Esophagus (tissue), 2 donors: ENCODE measurements at regions not wholly inside any gene's neighbourhood (a gene's known extent, or its start where the extent isn't known, plus 50 kb on each side); places are given as distances from the start of the nearest gene placed in this dataset.

ENCODE experiments used
- H3K27ac ChIP-seq, 2 donors: one replicate each; pipeline ENCODE4 v1.5.1; 2013; ENCODE audit warnings: low read depth in 2 of 2, mild to moderate bottlenecking in 2 of 2, inconsistent platforms in 1 of 2, low read length in 1 of 2, moderate library complexity in 1 of 2
- H3K27me3 ChIP-seq, 2 donors: one replicate each; pipeline ENCODE4 v1.6.1; 2013; ENCODE audit warnings: low read length in 2 of 2, control low read depth in 1 of 2, mild to moderate bottlenecking in 1 of 2; ENCODE audit not compliant: insufficient read depth in 2 of 2, control insufficient read depth in 1 of 2
- H3K36me3 ChIP-seq, 2 donors: one replicate each; pipeline ENCODE4 v1.6.1; 2013; ENCODE audit warnings: low read length in 1 of 2; ENCODE audit not compliant: control insufficient read depth in 2 of 2, insufficient read depth in 2 of 2
- H3K4me1 ChIP-seq, 2 donors: one replicate each; pipeline ENCODE4 v1.6.1; 2013; ENCODE audit warnings: low read length in 1 of 2; ENCODE audit not compliant: control insufficient read depth in 2 of 2, insufficient read depth in 2 of 2
- H3K4me3 ChIP-seq, 2 donors: one replicate each; pipeline ENCODE4 v1.5.1; 2013; ENCODE audit warnings: low read length in 2 of 2, mild to moderate bottlenecking in 2 of 2, low read depth in 1 of 2, moderate library complexity in 1 of 2
- H3K9me3 ChIP-seq, 2 donors: one replicate each; pipeline ENCODE4 v1.6.1; 2013; ENCODE audit warnings: mild to moderate bottlenecking in 2 of 2, low read depth in 1 of 2, low read length in 1 of 2, moderate library complexity in 1 of 2; ENCODE audit not compliant: control insufficient read depth in 2 of 2, insufficient read depth in 1 of 2
- WGBS, 2 donors: extraction: QIAGEN DNeasy Blood & Tissue Kit; methylation state at CpG; one replicate each; pipeline ENCODE4 v1.1.7; 2013; 5-methylcytosine and 5-hydroxymethylcytosine counted together
- donor health status: healthy with polysubstance abuse.
- donor health status: Bipolar disorder and iron deficiency.

DNA sequence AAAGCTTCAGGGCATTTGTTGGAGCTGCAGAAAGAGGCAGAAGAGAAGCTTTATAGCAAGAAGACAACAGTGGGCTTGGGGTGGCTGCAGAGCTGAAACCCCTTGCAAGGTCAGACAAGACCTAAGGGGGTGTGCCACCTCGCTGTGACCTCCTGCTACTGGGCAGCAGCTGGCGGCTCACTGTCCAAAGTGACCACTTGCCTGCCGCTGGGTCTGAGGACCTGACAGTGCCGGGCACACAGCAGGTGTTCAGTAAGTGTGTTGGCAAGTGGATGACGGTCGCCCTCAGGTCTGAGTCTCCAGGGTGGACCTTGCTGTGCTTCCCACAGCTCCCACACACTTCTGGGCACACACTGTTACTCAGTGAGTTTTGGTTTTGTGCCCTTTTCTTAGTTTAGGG lies 336.5 kb downstream of the C16orf95 start:
- 73 to 74% methylated on average over 6 of the region's 6 CpGs for WGBS, 2 donors

DNA sequence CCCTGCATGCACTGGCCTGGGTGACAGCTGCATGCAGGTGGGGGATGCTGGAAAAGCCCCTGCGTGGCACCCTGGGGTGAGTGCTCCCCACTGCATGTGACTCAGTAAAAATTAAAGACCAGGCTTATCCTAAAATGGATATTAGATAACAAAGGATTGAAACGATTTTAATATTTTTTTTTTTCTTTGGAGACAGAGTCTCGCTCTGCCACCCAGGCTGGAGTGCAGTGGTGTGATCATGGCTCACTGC lies 334.9 kb downstream of the C16orf95 start:
- 66 to 71% methylated on average over 3 of the region's 3 CpGs for WGBS, 2 donors
- no peaks in the 10 kb centered on the region for H3K36me3 ChIP-seq

More for the DNA sequence above, 336.5 kb downstream of the C16orf95 start:
- Histone ChIP-seq H3K36me3 (no peaks in the 10 kb centered on the region), H3K9me3 (no peaks in the 10 kb centered on the region), H3K27me3 (no peaks in the 10 kb centered on the region), H3K4me1 (no peaks in the 10 kb centered on the region), H3K27ac (no peak overlapping the region), H3K4me3 (no peak overlapping the region)

DNA sequence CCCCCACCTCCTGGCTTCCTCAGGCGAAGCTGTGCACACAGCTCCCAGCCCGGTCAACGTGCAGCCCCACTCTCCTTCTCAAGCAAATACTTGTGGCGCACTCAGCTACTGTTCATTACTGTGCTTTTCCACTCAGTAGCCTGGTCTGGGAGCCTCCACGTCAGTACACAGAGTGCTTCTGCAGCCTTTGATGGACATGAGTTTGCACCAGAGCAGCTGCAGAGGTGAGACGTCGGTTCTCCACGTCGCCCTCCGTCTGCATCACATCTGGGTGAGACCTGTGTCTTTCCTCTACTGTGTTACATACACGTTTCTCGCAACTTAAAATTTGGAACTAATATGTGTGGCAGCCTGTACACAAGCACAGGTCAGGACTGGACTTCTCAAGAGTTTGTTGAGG lies 334.3 kb downstream of the C16orf95 start:
- 77 to 84% methylated on average over 12 of the region's 12 CpGs for WGBS, 2 donors
- H3K4me3 ChIP-seq: no peak overlapping the region

More for the DNA sequence above, 334.9 kb downstream of the C16orf95 start:
- Histone ChIP-seq H3K4me1 (no peaks in the 10 kb centered on the region), H3K4me3 (no peak overlapping the region), H3K9me3 (no peaks in the 10 kb centered on the region), H3K27ac (no peak overlapping the region), H3K27me3 (no peaks in the 10 kb centered on the region)

DNA sequence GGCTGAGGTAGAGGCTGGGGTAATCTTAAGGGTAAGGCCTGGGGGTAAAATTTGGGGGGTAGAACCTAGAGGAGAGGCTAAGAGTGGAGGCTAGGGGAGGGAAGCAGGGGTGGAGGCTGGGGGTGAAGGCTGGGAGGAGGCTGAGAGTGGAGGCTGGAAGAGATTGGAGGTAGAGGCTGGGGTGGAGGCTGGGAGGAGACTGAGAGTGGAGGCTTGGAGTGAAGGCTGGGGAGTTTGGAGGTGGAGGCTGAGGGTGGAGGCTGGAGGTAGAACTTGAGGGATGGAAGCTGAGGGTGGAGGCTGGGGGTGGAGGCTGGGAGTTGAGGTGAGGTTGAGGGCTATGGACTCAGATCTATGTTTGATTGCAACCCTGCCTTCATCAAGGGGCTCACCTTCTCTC lies 333.6 kb downstream of the C16orf95 start:
- Histone ChIP-seq H3K4me1 (no peaks in the 10 kb centered on the region), H3K36me3 (no peaks in the 10 kb centered on the region), H3K27ac (no peak overlapping the region), H3K9me3 (no peaks in the 10 kb centered on the region), H3K27me3 (no peaks in the 10 kb centered on the region), H3K4me3 (no peak overlapping the region)

More for the DNA sequence above, 334.3 kb downstream of the C16orf95 start:
- no peaks in the 10 kb centered on the region for H3K27me3 ChIP-seq
- H3K27ac ChIP-seq: no peak overlapping the region
- H3K36me3 ChIP-seq: no peaks in the 10 kb centered on the region
- H3K9me3 ChIP-seq: no peaks in the 10 kb centered on the region
- no peaks in the 10 kb centered on the region for H3K4me1 ChIP-seq

DNA sequence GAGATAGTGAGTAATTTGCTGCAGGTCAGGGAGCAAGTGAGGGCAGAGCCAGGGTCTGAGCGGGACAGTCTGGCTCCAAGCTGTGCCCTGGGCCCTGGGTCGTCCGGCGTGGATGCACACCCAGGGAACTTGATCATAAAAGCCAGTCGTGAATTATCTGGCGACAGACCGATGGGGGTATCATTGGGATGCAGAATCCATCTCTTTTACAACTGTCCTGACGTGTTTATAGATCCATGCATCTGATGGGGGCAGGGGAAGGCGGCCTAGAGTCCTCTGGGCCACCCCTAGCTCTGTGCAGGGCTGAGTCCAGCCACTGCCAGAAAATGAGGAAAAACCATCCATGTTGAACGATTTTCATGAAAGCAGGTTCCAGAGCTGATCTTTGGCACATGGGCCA lies 332.8 kb downstream of the C16orf95 start:
- 79 to 84% methylated on average over 10 of the region's 10 CpGs for WGBS, 2 donors
- Histone ChIP-seq H3K4me3 (no peak overlapping the region), H3K9me3 (no peaks in the 10 kb centered on the region), H3K27me3 (no peaks in the 10 kb centered on the region), H3K4me1 (no peaks in the 10 kb centered on the region), H3K36me3 (no peaks in the 10 kb centered on the region), H3K27ac (no peak overlapping the region)

DNA sequence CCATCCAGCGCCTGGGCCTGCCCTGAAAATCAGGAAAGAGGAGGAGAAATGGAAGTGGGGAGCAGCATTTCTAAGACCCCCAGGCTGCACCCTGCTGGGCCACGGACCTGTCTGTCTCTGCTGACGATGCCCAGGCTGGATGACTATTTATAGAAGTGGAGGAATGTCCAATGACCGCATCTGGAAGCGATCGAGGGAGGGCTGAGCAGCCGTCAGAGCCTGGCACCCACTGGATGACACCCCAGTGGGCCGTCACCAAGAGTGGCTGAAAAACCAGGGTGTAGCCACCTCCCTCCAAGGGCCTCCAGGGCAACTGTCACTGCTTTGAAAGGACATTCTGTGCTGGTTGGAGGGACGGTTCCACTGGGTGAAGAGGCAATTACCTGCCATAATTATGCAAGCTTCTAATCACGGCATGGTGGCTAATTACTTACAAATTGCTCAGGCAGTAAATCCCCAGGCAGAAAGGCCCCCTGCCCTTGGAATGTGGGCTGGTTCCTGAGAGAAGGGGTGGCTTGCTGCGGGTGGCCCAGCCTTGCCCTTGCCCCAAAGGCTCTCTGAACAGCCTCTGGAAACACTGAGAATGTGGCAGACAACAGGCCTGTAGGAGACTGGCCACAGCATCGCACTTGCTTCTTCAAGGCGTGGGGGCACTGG lies 332.1 kb downstream of the C16orf95 start:
- H3K27ac ChIP-seq: no peak overlapping the region
- no peaks in the 10 kb centered on the region for H3K36me3 ChIP-seq
- WGBS, 2 donors: 65 to 68% methylated on average over 13 of the region's 13 CpGs
- no peaks in the 10 kb centered on the region for H3K4me1 ChIP-seq
- no peaks in the 10 kb centered on the region for H3K9me3 ChIP-seq
- H3K4me3 ChIP-seq: no peak overlapping the region
- no peaks in the 10 kb centered on the region for H3K27me3 ChIP-seq

DNA sequence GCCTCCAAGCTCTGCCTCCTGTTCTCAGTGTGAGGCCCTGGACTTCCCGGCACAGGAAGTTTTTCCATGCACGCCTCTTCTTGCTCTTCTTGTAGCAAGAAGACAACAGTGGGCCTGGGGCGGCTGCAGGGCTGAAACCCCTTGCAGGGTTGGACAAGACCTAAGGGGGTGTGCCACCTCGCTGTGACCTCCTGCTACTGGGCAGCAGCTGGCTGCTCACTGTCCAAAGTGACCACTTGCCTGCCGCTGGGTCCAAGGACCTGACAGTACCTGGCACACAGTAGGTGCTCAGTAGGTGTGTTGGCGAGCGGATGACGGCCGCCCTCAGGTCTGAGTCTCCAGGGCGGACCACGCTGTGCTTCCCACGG lies 331.6 kb downstream of the C16orf95 start:
- no peak overlapping the region for H3K4me3 ChIP-seq
- H3K36me3 ChIP-seq: no peaks in the 10 kb centered on the region
- no peaks in the 10 kb centered on the region for H3K9me3 ChIP-seq
- no peaks in the 10 kb centered on the region for H3K27me3 ChIP-seq
- no peak overlapping the region for H3K27ac ChIP-seq
- H3K4me1 ChIP-seq: no peaks in the 10 kb centered on the region
- WGBS, 2 donors: 82 to 89% methylated on average over 12 of the region's 12 CpGs

DNA sequence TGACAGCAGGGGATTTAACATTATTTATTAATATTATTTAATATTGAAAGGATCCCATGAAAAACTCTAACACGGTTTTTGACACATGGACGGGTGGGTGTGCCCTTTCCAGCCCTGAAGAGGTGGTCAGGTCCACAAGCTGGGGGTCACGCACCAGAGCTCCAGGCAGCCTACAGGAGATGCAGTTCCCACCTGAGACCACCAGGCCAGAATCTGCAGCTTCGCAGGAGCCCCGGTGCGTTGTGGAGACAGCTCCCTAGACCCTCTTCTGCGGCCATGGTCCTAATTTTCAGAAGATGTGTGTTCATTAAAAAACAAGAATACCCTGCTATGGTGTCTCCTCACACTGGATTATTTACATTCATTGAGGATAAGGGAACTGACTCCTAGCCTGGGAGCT lies 331.1 kb downstream of the C16orf95 start:
- Histone ChIP-seq H3K9me3 (no peaks in the 10 kb centered on the region), H3K27ac (no peak overlapping the region), H3K4me1 (no peaks in the 10 kb centered on the region), H3K27me3 (no peaks in the 10 kb centered on the region), H3K4me3 (no peak overlapping the region), H3K36me3 (no peaks in the 10 kb centered on the region)
- 76% methylated on average over 7 of the region's 7 CpGs for WGBS, 2 donors

DNA sequence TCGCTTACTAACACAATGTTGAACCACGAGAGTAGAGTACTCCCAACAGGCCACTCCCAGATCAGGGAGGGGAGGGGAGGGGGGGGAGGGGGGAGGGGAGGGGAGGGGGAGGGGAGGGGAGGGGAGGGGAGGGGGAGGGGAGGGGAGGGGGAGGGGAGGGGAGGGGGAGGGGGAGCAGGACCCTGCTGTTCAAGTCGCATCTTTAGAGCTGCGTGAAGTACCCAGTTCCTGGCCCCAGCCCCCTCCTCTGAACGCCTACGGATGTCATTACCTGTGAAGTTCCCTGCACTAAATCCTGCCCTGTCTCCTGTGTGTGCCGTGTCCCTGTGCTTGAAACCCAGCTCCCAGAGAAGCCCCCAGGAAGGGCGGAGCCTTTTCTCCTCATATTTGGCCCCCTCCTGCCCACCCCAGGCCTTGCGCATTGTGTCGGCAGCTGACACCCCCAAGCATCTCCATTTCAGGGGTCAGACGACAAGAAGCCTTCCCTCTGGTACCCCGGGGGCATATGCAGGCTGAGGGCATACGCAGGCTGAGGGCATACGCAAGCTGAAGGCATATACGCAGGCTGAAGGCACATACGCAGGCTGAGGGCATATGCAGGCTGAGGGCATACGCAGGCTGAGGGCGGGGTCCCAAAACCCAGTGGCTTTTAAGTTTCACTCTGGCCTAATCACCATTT lies 330.2 kb downstream of the C16orf95 start:
- Histone ChIP-seq H3K4me3 (no peak overlapping the region), H3K27me3 (no peaks in the 10 kb centered on the region), H3K27ac (no peak overlapping the region), H3K36me3 (no peaks in the 10 kb centered on the region), H3K4me1 (no peaks in the 10 kb centered on the region), H3K9me3 (no peaks in the 10 kb centered on the region)
- WGBS, 2 donors: 83 to 85% methylated on average over 16 to 18 of the region's 18 CpGs
